Esophagus muscularis mucosa (tissue), 2 donors: ENCODE measurements at regions not wholly inside any gene's neighbourhood (a gene's known extent, or its start where the extent isn't known, plus 50 kb on each side); places are given as distances from the start of the nearest gene placed in this dataset.

Source experiments
- EP300 ChIP-seq: sonication (generic); formaldehyde crosslinking; IDR thresholded peaks from one replicate; pipeline ENCODE4 v1.6.1; 2017; ENCODE audit warnings: antibody characterized with exemption
- POLR2A ChIP-seq: fragments of 450-650 bp; IDR thresholded peaks from one replicate; pipeline ENCODE4 v1.6.1; 2017; ENCODE audit warnings: antibody characterized with exemption, moderate library complexity, mild to moderate bottlenecking, low read depth

GRCh38 chr2:136209561-136210454 is 91.9 kb upstream of the CXCR4 start:
- TF ChIP-seq EP300: no peak
- no peak for TF ChIP-seq POLR2A
